Stimulated activated CD8-positive, alpha-beta memory T cell treated with anti-CD3 and anti-CD28 coated beads, Interleukin-15, amount 100 ng/mL, for 48 hours (primary cell): ENCODE measurements at regions not wholly inside any gene's neighbourhood (a gene's known extent, or its start where the extent isn't known, plus 50 kb on each side); places are given as distances from the start of the nearest gene placed in this dataset.
"Not testable (repeated sequence)": the region's sequence is repeated elsewhere in the genome, so short reads cannot be mapped to it uniquely, and the experiment has no call there.

ENCODE experiments used
- DNase-seq, 2 donors: peaks; one replicate each; pipeline ENCODE4 v3.0.0-alpha.2; 2020; ENCODE audit warnings: low read depth in 2 of 2

- DNase-seq = no peak
Observed at GRCh38 chr4:177494791-177495190, 52.6 kb upstream of the AGA start.

- DNase-seq = not testable (repeated sequence)
Observed at GRCh38 chr4:177495626-177496025, 53.4 kb upstream of the AGA start.

GRCh38 chr4:177499537-177499936 is 57.3 kb upstream of the AGA start:
- no peak for DNase-seq

GRCh38 chr4:177505171-177505615 is 63.0 kb upstream of the AGA start:
- no peak for DNase-seq

- DNase-seq = no peak
Observed at GRCh38 chr4:177508662-177509061, 66.4 kb upstream of the AGA start.

- no peak for DNase-seq
Observed at GRCh38 chr4:177509226-177509745, 67.0 kb upstream of the AGA start.

- no peak for DNase-seq
Observed at GRCh38 chr4:177511611-177512010, 69.4 kb upstream of the AGA start.

- no peak for DNase-seq
Observed at GRCh38 chr4:177512646-177513045, 70.4 kb upstream of the AGA start.

- no peak for DNase-seq
Observed at GRCh38 chr4:177517862-177518261, 75.6 kb upstream of the AGA start.

GRCh38 chr4:177519481-177520260 is 77.4 kb upstream of the AGA start:
- no peak for DNase-seq

GRCh38 chr4:177528620-177529019 is 86.4 kb upstream of the AGA start:
- no peak for DNase-seq

- DNase-seq = no peak
Observed at GRCh38 chr4:177530561-177530960, 88.3 kb upstream of the AGA start.

GRCh38 chr4:177532358-177532757 is 90.1 kb upstream of the AGA start:
- DNase-seq = no peak

GRCh38 chr4:177534841-177535240 is 92.6 kb upstream of the AGA start:
- not testable (repeated sequence) for DNase-seq

GRCh38 chr4:177546745-177547144 is 104.5 kb upstream of the AGA start:
- DNase-seq = no peak

- DNase-seq = no peak
Observed at GRCh38 chr4:177547985-177548384, 105.7 kb upstream of the AGA start.

- DNase-seq = no peak
Observed at GRCh38 chr4:177555007-177555574, 112.9 kb upstream of the AGA start.

GRCh38 chr4:177557416-177557815 is 115.2 kb upstream of the AGA start:
- no peak for DNase-seq

GRCh38 chr4:177558995-177559394 is 116.8 kb upstream of the AGA start:
- DNase-seq = no peak

- no peak for DNase-seq
Observed at GRCh38 chr4:177562163-177562562, 119.9 kb upstream of the AGA start.

- no peak for DNase-seq
Observed at GRCh38 chr4:177562859-177563258, 120.6 kb upstream of the AGA start.

GRCh38 chr4:177566691-177567090 is 124.5 kb upstream of the AGA start:
- no peak for DNase-seq

GRCh38 chr4:177568931-177569330 is 126.7 kb upstream of the AGA start:
- no peak for DNase-seq
